OCI-LY3 (cell line): ENCODE measurements at regions not wholly inside any gene's neighbourhood (a gene's known extent, or its start where the extent isn't known, plus 50 kb on each side); places are given as distances from the start of the nearest gene placed in this dataset.

Experiments used
- EZH2phosphoT487 ChIP-seq: fragments of 200-600 bp; shearing (Covaris generic); IDR thresholded peaks from 2 replicates; pipeline ENCODE4 v1.6.1; 2018; ENCODE audit warnings: antibody characterized with exemption, mixed run types, low read depth
- TF ChIP-seq, protein P1 (sequence below): fragments of 200-600, 300-600 bp; sonication (generic); IDR thresholded peaks from 2 replicates; pipeline ENCODE4 v1.5.1; 2014; ENCODE audit warnings: antibody characterized with exemption, low read length, low read depth

DNA sequence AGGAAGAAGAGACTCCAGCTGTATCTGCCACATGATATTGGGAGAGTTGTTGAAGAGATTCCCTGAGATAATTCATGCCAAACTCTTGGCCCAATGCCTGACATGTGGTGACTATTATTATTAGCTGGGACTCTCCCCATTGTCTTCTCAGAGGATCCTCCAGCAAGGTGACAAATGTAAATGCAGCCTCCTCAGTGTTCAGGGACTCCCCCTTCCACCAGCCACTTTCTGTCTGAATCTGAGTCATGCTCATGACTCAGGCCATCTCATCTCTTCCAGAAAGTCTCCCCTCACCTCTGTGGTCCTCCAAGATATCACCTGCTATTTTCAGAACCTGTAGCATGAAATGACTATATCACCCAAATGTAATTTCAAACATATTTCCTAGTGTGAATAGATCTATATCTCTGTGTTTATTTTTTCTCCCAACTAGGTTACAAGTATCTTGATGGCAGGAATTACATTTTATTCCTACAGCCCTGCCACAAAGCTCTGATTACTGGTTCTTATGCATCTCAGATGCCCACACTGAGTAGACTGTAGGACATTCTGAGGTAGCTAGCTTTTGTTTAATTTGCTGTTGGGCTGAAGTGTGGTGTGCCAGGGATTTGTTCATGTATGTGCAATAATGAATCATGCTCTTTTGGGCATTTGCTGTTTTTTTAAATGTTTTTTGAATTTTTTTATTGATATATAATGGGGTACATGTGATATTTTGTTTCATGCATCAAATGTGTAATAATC lies 126.6 kb upstream of the IL12B start:
- TF ChIP-seq, protein P1, sequence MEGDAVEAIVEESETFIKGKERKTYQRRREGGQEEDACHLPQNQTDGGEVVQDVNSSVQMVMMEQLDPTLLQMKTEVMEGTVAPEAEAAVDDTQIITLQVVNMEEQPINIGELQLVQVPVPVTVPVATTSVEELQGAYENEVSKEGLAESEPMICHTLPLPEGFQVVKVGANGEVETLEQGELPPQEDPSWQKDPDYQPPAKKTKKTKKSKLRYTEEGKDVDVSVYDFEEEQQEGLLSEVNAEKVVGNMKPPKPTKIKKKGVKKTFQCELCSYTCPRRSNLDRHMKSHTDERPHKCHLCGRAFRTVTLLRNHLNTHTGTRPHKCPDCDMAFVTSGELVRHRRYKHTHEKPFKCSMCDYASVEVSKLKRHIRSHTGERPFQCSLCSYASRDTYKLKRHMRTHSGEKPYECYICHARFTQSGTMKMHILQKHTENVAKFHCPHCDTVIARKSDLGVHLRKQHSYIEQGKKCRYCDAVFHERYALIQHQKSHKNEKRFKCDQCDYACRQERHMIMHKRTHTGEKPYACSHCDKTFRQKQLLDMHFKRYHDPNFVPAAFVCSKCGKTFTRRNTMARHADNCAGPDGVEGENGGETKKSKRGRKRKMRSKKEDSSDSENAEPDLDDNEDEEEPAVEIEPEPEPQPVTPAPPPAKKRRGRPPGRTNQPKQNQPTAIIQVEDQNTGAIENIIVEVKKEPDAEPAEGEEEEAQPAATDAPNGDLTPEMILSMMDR, result no peak
- no peak for TF ChIP-seq EZH2phosphoT487
